HG02642 (cell line): ENCODE measurements at regions not wholly inside any gene's neighbourhood (a gene's known extent, or its start where the extent isn't known, plus 50 kb on each side); places are given as distances from the start of the nearest gene placed in this dataset.
"Not testable (repeated sequence)": the region's sequence is repeated elsewhere in the genome, so short reads cannot be mapped to it uniquely, and the experiment has no call there.

Source experiments
- ATAC-seq: cut with Tn5 transposase; IDR thresholded peaks from one replicate; pipeline ENCODE4 v1.9.1; 2021; ENCODE audit warnings: mild to moderate bottlenecking; ENCODE audit not compliant: unreplicated experiment, poor library complexity

- ATAC-seq = no peak
Measured at GRCh38 chr5:32842813-32843530, 131.9 kb downstream of the NPR3 start.

- no peak for ATAC-seq
Measured at GRCh38 chr5:32843531-32843895, 132.4 kb downstream of the NPR3 start.

GRCh38 chr5:32845171-32845570 is 134.1 kb downstream of the NPR3 start:
- ATAC-seq = no peak

DNA sequence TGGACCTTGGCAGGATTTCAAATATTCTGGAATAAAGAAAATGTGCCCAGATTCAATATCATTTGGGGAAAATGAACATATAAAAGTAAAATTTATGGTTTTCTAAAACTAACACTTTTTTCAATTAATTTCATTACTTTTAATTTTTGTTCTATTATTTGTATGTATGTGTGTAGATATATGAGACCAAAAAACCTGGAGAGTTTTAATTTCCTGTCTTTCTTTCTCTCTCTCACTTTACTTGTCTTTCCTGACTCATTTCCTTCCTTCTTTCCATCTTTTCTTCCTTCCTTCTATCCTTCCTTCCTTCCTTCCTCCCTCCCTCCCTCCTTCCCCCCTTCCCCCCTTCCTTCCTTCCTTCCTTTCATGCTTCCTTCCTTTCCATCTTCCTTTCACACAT is 137.0 kb downstream of the NPR3 start:
- ATAC-seq = no peak

DNA sequence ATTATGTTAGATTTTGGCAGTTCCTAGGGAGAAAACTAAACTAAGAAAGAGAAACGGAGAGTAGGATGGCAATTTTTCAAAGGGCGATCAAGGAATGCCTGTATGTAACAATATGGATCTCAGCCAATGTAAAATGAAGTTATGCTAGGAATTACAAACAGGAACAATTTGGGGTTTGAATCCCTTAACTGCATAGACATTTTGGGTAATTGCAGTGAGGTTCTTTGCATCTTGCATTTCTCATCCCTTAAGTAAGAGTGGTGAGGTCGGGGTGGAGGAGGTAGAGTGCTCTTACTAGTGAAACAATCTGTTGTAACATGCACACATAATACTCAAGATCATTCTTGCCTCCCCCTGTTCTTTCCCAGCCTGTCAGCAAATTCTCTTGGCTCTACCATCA is 137.6 kb downstream of the NPR3 start:
- ATAC-seq = no peak

DNA sequence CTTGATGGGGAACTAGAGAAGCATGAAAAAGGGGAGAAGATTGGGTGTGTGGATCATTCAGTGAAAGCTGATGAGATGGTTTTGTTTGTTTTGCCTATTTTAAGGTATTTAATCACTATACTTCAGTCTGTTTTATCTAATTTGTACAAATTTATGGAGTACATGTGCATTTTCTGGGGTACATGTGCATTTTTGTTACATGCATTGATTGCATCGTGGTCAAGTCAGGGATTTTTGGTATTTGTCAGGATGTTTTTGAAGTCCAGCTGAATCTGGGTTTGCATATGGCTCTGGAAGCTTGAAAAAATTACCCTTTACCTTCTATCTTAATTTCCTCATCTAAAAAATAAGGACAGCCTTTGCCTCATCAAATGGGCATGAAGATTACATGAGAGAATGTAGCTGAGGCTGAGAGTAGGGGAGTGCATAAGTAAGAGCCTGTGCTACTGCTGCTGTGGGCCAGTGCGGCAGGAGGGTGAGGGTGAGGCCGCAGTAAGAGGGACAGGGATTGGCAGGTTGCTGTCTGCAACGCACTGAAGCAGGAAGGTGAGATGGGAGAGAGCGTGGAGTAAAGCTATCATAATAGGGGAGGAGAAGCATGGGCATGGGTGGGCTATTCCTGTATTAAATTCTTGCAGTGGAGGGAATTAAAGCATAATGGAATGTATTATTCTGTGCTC is 139.8 kb downstream of the NPR3 start:
- no peak for ATAC-seq

- ATAC-seq = no peak
Measured at GRCh38 chr5:32851559-32852173, 140.5 kb downstream of the NPR3 start.

DNA sequence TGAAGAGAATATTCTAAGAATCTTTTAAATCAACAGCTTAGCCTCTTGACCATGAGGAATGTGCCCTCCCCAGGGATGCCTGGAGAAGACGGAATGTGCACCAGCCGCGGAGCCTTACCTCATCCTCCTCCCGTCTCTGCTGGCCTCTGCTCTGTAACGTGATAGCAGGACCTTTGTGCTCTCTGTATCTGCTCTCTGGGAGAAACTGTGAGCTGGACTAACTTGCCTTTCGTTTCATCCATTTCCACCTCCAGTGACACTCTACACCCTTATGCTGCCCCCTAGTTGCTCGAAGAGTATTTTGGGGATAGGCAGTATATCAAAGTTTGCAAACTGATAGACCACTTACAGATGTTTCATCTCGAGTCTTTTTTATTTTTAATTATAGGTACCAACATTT is 141.4 kb downstream of the NPR3 start:
- no peak for ATAC-seq

DNA sequence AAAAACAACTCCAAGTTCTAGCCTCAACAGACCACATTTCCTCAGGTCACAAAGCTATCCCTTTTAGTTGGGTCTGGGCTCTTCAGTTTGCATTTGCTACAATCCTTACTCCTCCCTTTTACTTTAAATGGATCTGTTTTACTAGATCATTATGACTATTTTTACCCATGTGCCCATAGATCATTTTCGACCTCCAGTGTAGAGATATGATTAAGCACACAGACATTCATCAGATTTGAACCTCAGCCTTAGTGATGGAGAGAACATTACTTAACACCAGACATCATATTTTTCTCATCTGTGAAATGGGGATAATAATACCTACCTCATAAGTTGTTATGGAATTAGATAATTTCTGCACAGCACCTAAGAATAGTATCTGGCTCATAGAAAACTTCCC is 141.9 kb downstream of the NPR3 start:
- ATAC-seq = no peak

DNA sequence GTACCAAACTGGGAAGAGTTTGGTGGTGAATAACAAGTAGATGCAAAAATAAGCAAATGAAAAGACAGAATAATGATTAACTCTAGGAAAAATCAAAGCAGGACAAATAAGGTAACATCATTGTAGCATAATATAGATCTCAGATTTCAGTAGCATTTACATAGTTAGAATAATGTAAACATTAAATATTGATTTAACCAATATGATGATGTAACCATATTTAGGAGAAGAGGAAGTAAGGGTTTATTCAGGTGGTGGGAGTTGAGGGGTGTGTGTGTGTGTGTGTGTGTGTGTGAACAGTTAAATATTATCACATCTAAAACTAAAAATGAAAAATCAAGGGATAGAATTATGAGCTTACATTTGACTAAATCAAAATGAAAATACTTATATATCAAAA is 143.4 kb downstream of the NPR3 start:
- ATAC-seq = no peak

- no peak for ATAC-seq
Measured at GRCh38 chr5:32859211-32859641, 148.1 kb downstream of the NPR3 start.

- ATAC-seq = no peak
Measured at GRCh38 chr5:32865475-32865874, 154.4 kb downstream of the NPR3 start.

- ATAC-seq = no peak
Measured at GRCh38 chr5:32866138-32866537, 155.0 kb downstream of the NPR3 start.

DNA sequence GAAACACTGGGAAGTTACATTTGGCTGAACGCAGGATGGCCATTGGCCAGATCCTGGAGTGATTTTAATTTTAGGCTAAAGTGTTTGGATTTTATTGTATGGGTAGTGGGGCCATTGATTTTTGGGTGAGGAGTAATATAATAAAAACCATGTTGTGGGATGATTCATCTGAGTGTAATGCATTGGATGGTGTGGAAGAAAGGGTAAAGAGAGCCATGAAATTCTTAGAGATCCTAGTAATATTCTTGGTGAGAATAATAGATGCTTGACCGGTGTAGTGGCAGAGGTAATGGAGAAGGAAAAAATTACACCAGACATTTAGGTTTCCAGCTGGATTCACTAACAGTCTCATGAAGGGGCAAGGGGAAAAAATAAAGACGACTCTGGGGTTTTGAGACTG is 158.1 kb downstream of the NPR3 start:
- no peak for ATAC-seq

- no peak for ATAC-seq
Measured at GRCh38 chr5:32876791-32877190, 165.7 kb downstream of the NPR3 start.

- not testable (repeated sequence) for ATAC-seq
Measured at GRCh38 chr5:32879364-32879763, 168.2 kb downstream of the NPR3 start.

DNA sequence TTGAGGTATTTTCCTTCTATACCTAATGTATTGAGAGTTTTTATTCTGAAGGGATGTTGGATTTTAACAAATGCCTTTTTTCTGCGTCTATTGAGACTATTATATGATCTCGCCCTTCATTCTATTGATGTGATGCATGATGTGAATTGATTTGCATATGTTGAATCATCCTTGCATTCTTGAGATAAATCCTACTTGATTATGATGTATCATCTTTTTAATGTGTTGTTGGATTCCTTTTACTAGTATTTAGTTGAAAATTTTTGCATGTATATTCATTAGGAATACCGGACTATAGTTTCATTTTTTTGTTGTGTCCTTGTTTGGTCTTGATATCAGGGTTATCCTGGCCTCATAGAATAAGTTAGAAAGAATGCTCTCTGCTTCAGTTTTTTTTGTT is 169.7 kb downstream of the NPR3 start:
- no peak for ATAC-seq

DNA sequence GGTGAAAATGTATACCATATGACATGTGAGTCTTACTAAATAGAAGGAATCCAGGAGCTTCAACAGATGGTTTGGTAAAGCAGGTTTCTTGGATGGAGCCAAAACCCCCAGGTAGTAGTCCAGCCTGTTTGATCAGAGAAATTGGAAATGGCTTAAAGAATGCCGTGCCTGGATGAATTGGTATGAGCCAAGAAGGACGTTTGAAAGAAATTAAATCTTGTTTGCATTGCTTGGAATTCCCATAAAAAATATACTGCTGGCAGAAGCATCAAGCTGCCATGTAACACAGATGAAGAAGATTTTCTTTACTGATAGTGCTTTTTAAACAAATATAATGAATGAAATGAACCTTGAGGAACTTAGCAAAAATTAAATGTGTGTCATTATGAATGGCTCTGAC is 176.3 kb downstream of the NPR3 start:
- ATAC-seq = no peak

- ATAC-seq = no peak
Measured at GRCh38 chr5:32889078-32889477, 178.0 kb downstream of the NPR3 start.

- ATAC-seq = no peak
Measured at GRCh38 chr5:32903613-32904012, 192.5 kb downstream of the NPR3 start.

GRCh38 chr5:32908641-32909040 is 197.5 kb downstream of the NPR3 start:
- ATAC-seq = no peak

DNA sequence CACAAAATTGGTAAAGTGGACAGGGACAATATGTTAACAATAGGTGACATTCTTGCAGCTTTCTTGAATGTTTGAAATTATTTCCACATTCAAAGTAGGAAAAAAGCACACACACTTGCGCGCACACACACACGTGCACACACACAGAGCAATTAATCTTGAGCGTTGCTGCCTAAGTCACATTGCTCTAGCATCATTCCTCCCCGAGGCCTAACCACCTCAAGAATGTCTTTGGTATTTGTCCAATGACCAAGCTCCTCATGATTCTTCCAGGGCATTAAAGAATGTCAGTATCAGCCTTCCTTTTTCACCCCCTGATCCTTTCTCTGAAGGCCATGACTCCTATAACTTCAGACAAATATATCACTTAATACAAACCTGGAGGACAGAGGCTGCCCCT is 198.1 kb downstream of the NPR3 start:
- ATAC-seq = no peak
